H1 (cell line): ENCODE measurements at regions not wholly inside any gene's neighbourhood (a gene's known extent, or its start where the extent isn't known, plus 50 kb on each side); places are given as distances from the start of the nearest gene placed in this dataset.

ENCODE experiments used
- CTCF ChIA-PET: fragments of 300-600 bp; sonication (Branson Sonifier 250); formaldehyde crosslinking; loops from one replicate; lab custom pipeline; 2021; ENCODE audit not compliant: partially characterized antibody; lab: Charles Lee
- POLR2A ChIA-PET: fragments of 300-600 bp; sonication (Branson Sonifier 250); formaldehyde crosslinking; loops from one replicate; lab custom pipeline; 2021; ENCODE audit warnings: inconsistent platforms; ENCODE audit not compliant: partially characterized antibody; lab: Charles Lee
- DNase-seq, 2 experiments: peaks; one replicate each; pipeline versions ENCODE4 v3.0.0 to v3.0.0-alpha.2; 2010 to 2022; ENCODE audit warnings: low spot score in 2 of 2, low read depth in 1 of 2, mixed read lengths in 1 of 2
- FAIRE-seq: peaks from 2 replicates; lab custom pipeline; 2011; peaks lifted over from hg19 to GRCh38; lab: Jason Lieb, UNC
- H2AFZ ChIP-seq: 2 replicates; pipeline ENCODE4 v1.8.1; 2012; ENCODE audit warnings: low read length, inconsistent platforms
- H2AK5ac ChIP-seq: 2 replicates; pipeline ENCODE4 v1.6.1; 2013; ENCODE audit warnings: low read depth, low read length
- H2BK120ac ChIP-seq: replicated peaks from 2 replicates; pipeline ENCODE3; 2013; ENCODE audit warnings: low read depth, low read length, inconsistent platforms
- H2BK12ac ChIP-seq: 2 replicates; pipeline ENCODE4 v1.6.1; 2013; ENCODE audit warnings: low read depth, low read length
- H2BK15ac ChIP-seq: 2 replicates; pipeline ENCODE4 v1.6.1; 2013; ENCODE audit warnings: low read length
- H2BK20ac ChIP-seq: 2 replicates; pipeline ENCODE4 v1.6.1; 2013; ENCODE audit warnings: low read length
- H2BK5ac ChIP-seq: 2 replicates; pipeline ENCODE4 v1.6.1; 2013; ENCODE audit warnings: low read depth, low read length
- H3K14ac ChIP-seq: 2 replicates; pipeline ENCODE4 v1.6.1; 2013; ENCODE audit warnings: inconsistent platforms; ENCODE audit not compliant: insufficient read length
- H3K18ac ChIP-seq: 2 replicates; pipeline ENCODE4 v1.6.1; 2013; ENCODE audit warnings: low read length; ENCODE audit errors: extremely low read depth
- H3K23ac ChIP-seq: 2 replicates; pipeline ENCODE4 v1.6.1; 2013; ENCODE audit warnings: inconsistent platforms; ENCODE audit not compliant: insufficient read length
- H3K23me2 ChIP-seq: 2 replicates; pipeline ENCODE4 v1.6.1; 2013; ENCODE audit warnings: low read depth, low read length
- H3K27ac ChIP-seq: 2 replicates; pipeline ENCODE4 v1.6.1; 2011; ENCODE audit warnings: low read depth, low read length, inconsistent platforms
- H3K27me3 ChIP-seq, 4 experiments: replicated peaks in 1 of 4; 1 replicate in 1 of 4; 2 replicates in 3 of 4; pipeline versions ENCODE4 v1.6.1 to v1.8.1; 2011 to 2013; ENCODE audit warnings: low read length in 3 of 4, mild to moderate bottlenecking in 3 of 4, inconsistent platforms in 2 of 4, mixed read lengths in 2 of 4, moderate library complexity in 1 of 4; ENCODE audit not compliant: control insufficient read depth in 3 of 4, insufficient read depth in 3 of 4; ENCODE audit errors: extremely low read depth in 1 of 4
- H3K36me3 ChIP-seq, 4 experiments: 2 replicates each; pipeline versions ENCODE4 v1.6.1 to v1.8.1; 2011 to 2013; ENCODE audit warnings: mild to moderate bottlenecking in 4 of 4, low read length in 3 of 4, moderate library complexity in 2 of 4, control low read depth in 1 of 4, inconsistent platforms in 1 of 4; ENCODE audit not compliant: insufficient read depth in 4 of 4, control insufficient read depth in 2 of 4
- H3K4ac ChIP-seq: replicated peaks from 2 replicates; pipeline ENCODE3; 2013; ENCODE audit warnings: low read length, low read depth, mixed read lengths, inconsistent platforms; ENCODE audit not compliant: insufficient read length
- H3K4me1 ChIP-seq, 4 experiments: replicated peaks in 1 of 4; 1 replicate in 1 of 4; 2 replicates in 3 of 4; pipeline versions ENCODE4 v1.6.1 to v1.8.1; 2011 to 2013; ENCODE audit warnings: low read length in 3 of 4, inconsistent platforms in 2 of 4, mixed read lengths in 1 of 4; ENCODE audit not compliant: insufficient read depth in 4 of 4, control insufficient read depth in 3 of 4
- H3K4me2 ChIP-seq, 2 experiments: 2 replicates each; pipeline versions ENCODE4 v1.6.1 to v1.8.1; 2011 to 2013; ENCODE audit warnings: low read depth in 2 of 2, low read length in 2 of 2, control low read depth in 1 of 2, inconsistent platforms in 1 of 2, mild to moderate bottlenecking in 1 of 2; ENCODE audit not compliant: insufficient read depth in 1 of 2
- H3K4me3 ChIP-seq, 4 experiments: fragments of 200-600, 300-600 bp in 1 of 4; sonication (generic), shearing (Covaris generic), sonication (Bioruptor Twin) in 1 of 4; 2 replicates each; pipeline versions ENCODE4 v1.5.1 to v1.8.1; 2011 to 2016; ENCODE audit warnings: low read length in 4 of 4, low read depth in 3 of 4, control low read depth in 2 of 4, inconsistent platforms in 2 of 4, mild to moderate bottlenecking in 2 of 4, mixed read lengths in 1 of 4, moderate library complexity in 1 of 4; ENCODE audit not compliant: insufficient read depth in 2 of 4; ENCODE audit errors: extremely low read depth in 1 of 4
- H3K56ac ChIP-seq: replicated peaks from 2 replicates; pipeline ENCODE3; 2013; ENCODE audit warnings: low read depth, mild to moderate bottlenecking, mixed read lengths, low read length, inconsistent platforms; ENCODE audit not compliant: insufficient read length
- H3K79me1 ChIP-seq: 2 replicates; pipeline ENCODE4 v1.6.1; 2013; ENCODE audit warnings: low read depth, low read length, control low read depth
- H3K79me2 ChIP-seq, 2 experiments: 2 replicates each; pipeline versions ENCODE4 v1.6.1 to v1.8.1; 2012 to 2013; ENCODE audit warnings: low read length in 2 of 2, mild to moderate bottlenecking in 2 of 2, inconsistent platforms in 1 of 2; ENCODE audit not compliant: insufficient read depth in 2 of 2, control insufficient read depth in 1 of 2
- H3K9ac ChIP-seq, 4 experiments: replicated peaks in 1 of 4; 1 replicate in 1 of 4; 2 replicates in 3 of 4; pipeline versions ENCODE4 v1.6.1 to v1.8.1; 2011 to 2013; ENCODE audit warnings: low read depth in 3 of 4, low read length in 3 of 4, control low read depth in 2 of 4, mild to moderate bottlenecking in 2 of 4, moderate library complexity in 2 of 4, inconsistent platforms in 1 of 4; ENCODE audit errors: extremely low read depth in 1 of 4
- H3K9me3 ChIP-seq, 2 experiments: 2 replicates each; pipeline versions ENCODE4 v1.6.1 to v1.8.1; 2012 to 2013; ENCODE audit warnings: mild to moderate bottlenecking in 2 of 2, moderate library complexity in 2 of 2, control low read depth in 1 of 2, inconsistent platforms in 1 of 2, low read depth in 1 of 2, low read length in 1 of 2, mixed read lengths in 1 of 2; ENCODE audit not compliant: insufficient read depth in 2 of 2
- H4K20me1 ChIP-seq, 2 experiments: replicated peaks in 1 of 2; 2 replicates each; pipeline versions ENCODE3 to v1.8.1; 2011 to 2013; ENCODE audit warnings: inconsistent platforms in 2 of 2, low read length in 2 of 2, mild to moderate bottlenecking in 1 of 2; ENCODE audit not compliant: insufficient read depth in 2 of 2, control insufficient read depth in 1 of 2
- H4K5ac ChIP-seq: 2 replicates; pipeline ENCODE4 v1.6.1; 2013; ENCODE audit warnings: low read length, low read depth, mixed read lengths, inconsistent platforms; ENCODE audit not compliant: insufficient read length
- H4K8ac ChIP-seq: 2 replicates; pipeline ENCODE4 v1.8.0; 2013; ENCODE audit warnings: mild to moderate bottlenecking, moderate library complexity, low read length, inconsistent platforms; ENCODE audit not compliant: insufficient read depth; ENCODE audit errors: extremely low read depth
- H4K91ac ChIP-seq: replicated peaks from 2 replicates; pipeline ENCODE3; 2013; ENCODE audit warnings: low read length, mixed read lengths, inconsistent platforms; ENCODE audit not compliant: insufficient read length
- BRCA1 ChIP-seq: IDR thresholded peaks from 2 replicates; pipeline ENCODE4 v1.6.1; 2012; ENCODE audit warnings: low read depth, low read length, improper control_type of control experiment
- CBX5 ChIP-seq: fragments of 300-800, 300-1000 bp; sonication (generic); IDR thresholded peaks from 2 replicates; pipeline ENCODE4 v1.7.1; 2016; ENCODE audit warnings: antibody characterized with exemption, low read length, low read depth
- CREB1 ChIP-seq: IDR thresholded peaks from 2 replicates; pipeline ENCODE4 v1.6.1; 2012; ENCODE audit warnings: inconsistent platforms
- EZH2 ChIP-seq: fragments of 200-600 bp; sonication (generic); IDR thresholded peaks from 2 replicates; pipeline ENCODE4 v1.7.1; 2012; ENCODE audit warnings: low read depth, mild to moderate bottlenecking, moderate library complexity, low read length, inconsistent platforms; ENCODE audit not compliant: severe bottlenecking
- FOSL1 ChIP-seq: IDR thresholded peaks from 2 replicates; pipeline ENCODE4 v1.6.1; 2011; ENCODE audit warnings: mild to moderate bottlenecking, low read depth, low read length, moderate library complexity; ENCODE audit not compliant: insufficient read depth
- HDAC2 ChIP-seq, 2 experiments: fragments of 300-600 bp in 1 of 2; sonication (generic) in 1 of 2; IDR thresholded peaks; 2 replicates each; pipeline ENCODE4 v1.6.1; 2011 to 2012; ENCODE audit warnings: low read depth in 2 of 2, low read length in 2 of 2, mild to moderate bottlenecking in 2 of 2, moderate library complexity in 2 of 2, borderline replicate concordance in 1 of 2, inconsistent platforms in 1 of 2
- HDAC6 ChIP-seq: IDR thresholded peaks from one replicate; pipeline ENCODE4 v1.7.1; 2012; ENCODE audit warnings: low read depth, mild to moderate bottlenecking, inconsistent platforms, low read length, moderate library complexity
- NANOG ChIP-seq: IDR thresholded peaks from 2 replicates; pipeline ENCODE4 v1.6.1; 2011; ENCODE audit warnings: low read length, low read depth, mild to moderate bottlenecking, inconsistent platforms; ENCODE audit not compliant: insufficient read depth, poor library complexity, severe bottlenecking
- POLR2AphosphoS5 ChIP-seq: IDR thresholded peaks from 2 replicates; pipeline ENCODE4 v1.6.1; 2011; ENCODE audit warnings: low read depth, low read length
- RAD21 ChIP-seq, 2 experiments: IDR thresholded peaks in 1 of 2; conservative IDR thresholded peaks in 1 of 2; 2 replicates each; pipeline ENCODE4 v1.6.1; 2011; ENCODE audit warnings: low read depth in 2 of 2, low read length in 2 of 2, improper control_type of control experiment in 1 of 2, inconsistent platforms in 1 of 2, mild to moderate bottlenecking in 1 of 2, moderate library complexity in 1 of 2
- SIX5 ChIP-seq: IDR thresholded peaks from 2 replicates; pipeline ENCODE4 v1.6.1; 2011; ENCODE audit warnings: mild to moderate bottlenecking, low read depth, low read length
- TCF12 ChIP-seq: IDR thresholded peaks from 2 replicates; pipeline ENCODE4 v1.6.1; 2011; ENCODE audit warnings: low read depth, mild to moderate bottlenecking, low read length
- TEAD4 ChIP-seq: IDR thresholded peaks from 2 replicates; pipeline ENCODE4 v1.6.1; 2012; ENCODE audit warnings: low read depth, low read length, inconsistent platforms, mixed read lengths
- ZNF274 ChIP-seq: IDR thresholded peaks from 2 replicates; pipeline ENCODE4 v1.7.0; 2012; ENCODE audit warnings: low read length, borderline replicate concordance; ENCODE audit errors: extremely low read depth

DNA sequence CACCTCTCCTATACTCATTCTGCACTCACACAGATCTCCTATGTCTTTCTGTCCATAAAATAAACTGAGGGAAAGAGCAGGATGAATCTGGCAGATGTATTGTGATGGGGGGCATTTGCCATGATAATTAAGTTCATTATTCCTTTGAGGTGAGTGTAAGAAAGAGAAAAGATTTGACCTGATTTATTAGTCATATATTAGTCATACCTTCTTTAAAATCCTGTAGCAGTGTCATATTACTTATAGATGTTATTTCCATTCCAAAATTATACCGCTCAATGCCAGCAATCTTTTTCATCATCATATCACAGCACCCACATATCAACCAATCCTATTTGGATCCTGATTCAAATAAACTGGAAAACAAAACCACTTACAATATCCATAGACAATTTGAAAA, 733.3 kb upstream of the SLC35B3 start (continued):
- TF ChIP-seq CBX5 (no peak), ZNF274 (no peak)
- TF ChIP-seq, all 59 proteins: peak for 0

DNA sequence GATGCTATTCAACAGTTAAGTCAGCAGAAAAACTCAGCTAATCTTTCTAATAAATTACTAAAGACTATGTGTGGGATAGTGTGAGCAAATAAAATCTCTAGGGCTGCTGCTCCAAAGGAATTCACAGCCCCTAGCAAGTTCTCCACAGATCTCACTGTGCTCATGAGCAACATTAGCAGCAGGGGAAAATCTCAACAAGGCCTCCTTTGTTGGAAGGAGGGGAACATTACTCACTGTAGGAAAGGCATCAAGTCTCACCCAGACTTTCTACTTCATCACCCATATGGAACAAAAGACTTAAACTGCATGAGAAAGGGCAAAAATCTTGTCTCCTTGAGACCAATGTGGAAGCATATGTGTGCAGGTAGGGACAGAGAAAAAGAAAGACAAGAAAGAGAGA, 726.4 kb upstream of the SLC35B3 start:
- no peak overlapping the region for H2BK120ac ChIP-seq
- H3K18ac ChIP-seq, result no peak overlapping the region
- no peak overlapping the region for H3K23ac ChIP-seq
- no peak overlapping the region for H3K4me2 ChIP-seq
- no peak overlapping the region for H2BK12ac ChIP-seq
- FAIRE-seq (no peak), DNase-seq (no peak)
- H3K27ac ChIP-seq, result no peak overlapping the region
- H2BK5ac ChIP-seq, result no peak overlapping the region
- no peak overlapping the region; the same call in 1 of the 2 replicates for H2AFZ ChIP-seq
- H2BK15ac ChIP-seq, result no peak overlapping the region
- H4K91ac ChIP-seq, result no peak overlapping the region
- no peak overlapping the region for H3K56ac ChIP-seq
- no peaks in the 10 kb centered on the region for H3K79me1 ChIP-seq
- no peaks in the 10 kb centered on the region for H3K27me3 ChIP-seq
- H2AK5ac ChIP-seq, result no peak overlapping the region
- no peak overlapping the region for H3K9ac ChIP-seq
- CTCF ChIA-PET, result no interaction called here
- H4K5ac ChIP-seq, result no peak overlapping the region
- H3K4ac ChIP-seq, result no peak overlapping the region
- no peak overlapping the region for H2BK20ac ChIP-seq
- H3K23me2 ChIP-seq, result no peaks in the 10 kb centered on the region
- POLR2A ChIA-PET, result no interaction called here
- H3K79me2 ChIP-seq, result no peaks in the 10 kb centered on the region
- no peak overlapping the region for H4K8ac ChIP-seq
- no peak overlapping the region for H3K4me3 ChIP-seq
- H4K20me1 ChIP-seq, result no peaks in the 10 kb centered on the region
- H3K4me1 ChIP-seq, result no peaks in the 10 kb centered on the region
- H3K14ac ChIP-seq, result no peak overlapping the region
- no peaks in the 10 kb centered on the region for H3K36me3 ChIP-seq
- no peaks in the 10 kb centered on the region for H3K9me3 ChIP-seq
- no peak for TF ChIP-seq HDAC2 (IDR thresholded peaks at IDR 0.05; ENCODE audit: borderline replicate concordance in 1 of 2, low read depth in 2 of 2, low read length in 2 of 2)
- no peak for TF ChIP-seq FOSL1
- no peak for TF ChIP-seq HDAC6
- TF ChIP-seq EZH2, result no peak
- no peak for TF ChIP-seq RAD21 (IDR thresholded peaks at IDR 0.05 in 1 of 2, conservative IDR thresholded peaks at IDR 0.05 in 1 of 2; ENCODE audit: low read depth in 2 of 2, low read length in 2 of 2)
- no peak for TF ChIP-seq TCF12
- no peak for TF ChIP-seq TEAD4
- no peak for TF ChIP-seq POLR2AphosphoS5
- TF ChIP-seq CREB1, result no peak
- no peak for TF ChIP-seq NANOG
- no peak for TF ChIP-seq SIX5
- TF ChIP-seq ZNF274, result no peak
- no peak for TF ChIP-seq BRCA1
